ENCODE measurements at regions not wholly inside any gene's neighbourhood (a gene's known extent, or its start where the extent isn't known, plus 50 kb on each side); places are given as distances from the start of the nearest gene placed in this dataset.
"Not testable (repeated sequence)": the region's sequence is repeated elsewhere in the genome, so short reads cannot be mapped to it uniquely, and the experiment has no call there.

DNA sequence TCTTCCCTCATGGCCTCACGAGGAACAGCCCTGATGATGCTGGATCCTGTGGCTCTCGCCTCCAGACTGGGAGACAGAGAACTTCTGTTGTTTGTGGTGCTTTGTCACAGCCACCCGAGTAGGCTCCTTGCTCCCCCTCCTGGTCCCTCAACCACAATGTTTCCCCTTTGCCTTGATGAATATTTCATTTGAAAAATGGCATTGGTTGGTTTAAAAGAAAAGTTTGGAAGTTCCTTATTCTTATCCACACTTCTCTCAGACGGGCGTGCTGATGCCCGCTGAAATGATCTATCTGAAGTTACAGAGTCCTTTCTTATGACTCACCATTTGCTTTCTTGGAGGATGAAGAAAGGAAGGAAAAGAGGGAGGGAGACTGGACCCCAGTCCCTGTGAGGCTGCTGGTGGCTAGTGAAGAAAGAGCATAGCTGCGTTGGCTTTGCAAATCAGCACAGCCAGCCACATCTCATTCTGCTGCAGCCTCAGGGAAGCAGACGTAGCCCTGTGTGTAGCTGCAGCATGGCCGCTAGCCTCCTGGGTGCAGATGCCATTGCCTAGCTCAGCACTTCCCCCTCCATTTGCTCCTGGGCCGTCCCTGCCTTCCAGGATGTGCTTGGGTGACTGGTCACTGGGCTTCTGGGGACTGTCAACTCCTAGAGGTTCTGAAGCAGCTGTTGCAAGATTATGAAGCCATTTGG, 185.9 kb downstream of the ERCC6L2 start:
- DNase-seq: no peak

DNA sequence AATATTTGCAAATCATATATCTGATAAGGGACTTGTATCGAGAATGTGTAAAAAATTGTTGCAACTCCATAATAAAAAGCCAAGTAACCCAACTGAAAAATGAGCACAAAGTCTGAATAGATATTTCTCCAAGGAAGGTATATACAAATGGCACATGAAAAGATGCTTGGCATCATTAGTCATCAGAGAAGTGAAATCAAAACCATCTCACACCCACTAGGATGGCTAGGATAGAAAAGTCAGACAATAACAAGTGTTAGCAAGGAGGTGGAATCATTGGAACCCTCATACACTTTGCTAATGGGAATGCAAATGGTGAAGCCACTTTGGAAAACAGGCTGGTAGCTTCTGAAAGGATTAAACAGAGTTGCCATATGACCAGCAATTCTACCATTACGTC, 182.7 kb downstream of the ERCC6L2 start:
- no peak for DNase-seq

DNA sequence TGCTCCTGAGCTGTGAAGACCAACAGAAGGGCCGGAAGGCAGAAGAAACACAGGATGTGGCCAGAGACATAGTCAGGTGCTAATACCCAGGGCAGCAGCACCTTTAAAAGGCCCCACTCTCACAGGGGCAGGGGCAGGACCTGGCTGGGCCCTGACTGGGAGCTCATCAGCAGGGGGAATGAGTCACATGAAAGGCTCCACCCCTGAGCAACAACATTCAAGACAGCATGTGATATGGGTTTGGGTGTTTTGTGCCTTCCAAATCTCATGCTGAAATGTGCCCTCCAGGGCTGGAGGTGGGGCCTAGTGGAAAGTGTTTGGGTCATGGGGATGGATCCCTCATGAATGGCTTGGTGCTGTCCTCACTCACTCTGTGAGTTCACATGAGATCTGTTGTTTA, 181.7 kb downstream of the ERCC6L2 start:
- no peak for DNase-seq

DNA sequence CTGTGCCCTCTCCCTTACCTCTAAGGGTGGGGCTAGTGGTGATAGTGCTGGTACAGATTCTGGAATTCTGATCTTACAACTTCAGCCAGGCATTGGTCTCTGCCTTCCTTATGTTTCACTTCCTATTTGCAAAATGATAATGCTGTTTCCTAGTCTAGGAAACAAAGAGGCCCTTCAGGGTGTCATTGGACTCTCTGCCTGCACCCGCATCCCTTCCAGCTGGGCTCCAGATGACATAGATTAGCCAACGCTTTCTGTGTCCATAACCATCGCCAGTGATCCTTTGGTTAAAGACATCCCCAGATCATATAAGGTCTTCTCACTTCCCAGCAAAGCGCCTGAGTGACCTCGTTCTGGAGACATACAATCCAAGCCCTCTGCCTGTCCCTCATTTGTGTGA, 180.7 kb downstream of the ERCC6L2 start:
- no peak for DNase-seq

DNA sequence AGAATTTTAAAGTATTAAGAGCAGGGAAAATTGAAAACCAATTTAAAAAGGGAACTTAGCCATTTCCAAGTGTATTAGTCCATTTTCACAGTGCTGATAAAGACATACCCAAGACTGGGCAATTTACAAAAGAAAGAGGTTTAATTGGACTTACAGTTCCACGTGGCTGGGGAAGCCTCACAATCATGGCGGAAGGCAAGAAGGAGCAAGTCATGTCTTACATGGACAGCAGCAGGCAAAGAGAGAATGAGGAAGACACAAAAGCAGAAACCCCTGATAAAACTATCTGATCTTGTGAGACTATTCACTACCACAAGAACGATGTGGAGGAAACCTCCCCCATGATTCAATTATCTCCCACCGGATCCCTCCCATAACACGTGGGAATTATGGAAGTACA, 178.8 kb downstream of the ERCC6L2 start:
- DNase-seq: not testable (repeated sequence)

DNA sequence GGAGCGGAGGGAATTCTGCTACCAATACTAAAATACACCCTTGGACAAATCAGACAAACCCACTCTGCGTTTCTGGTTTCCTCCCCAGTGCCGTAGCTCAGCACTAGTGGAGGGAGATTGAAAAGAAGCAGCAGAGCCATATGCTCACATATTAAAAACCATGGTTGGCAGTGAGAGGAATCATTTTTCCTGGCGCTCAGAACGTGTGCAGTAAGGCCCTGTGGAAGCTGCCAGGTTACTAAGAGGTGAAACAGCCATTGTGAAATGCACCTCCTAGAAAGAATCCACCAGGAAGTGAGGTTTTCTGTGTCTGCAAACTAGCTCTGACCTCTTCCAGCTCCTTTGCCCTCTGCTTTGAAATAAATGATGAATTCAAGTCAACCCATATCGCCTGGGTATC, 177.2 kb downstream of the ERCC6L2 start:
- DNase-seq: no peak

DNA sequence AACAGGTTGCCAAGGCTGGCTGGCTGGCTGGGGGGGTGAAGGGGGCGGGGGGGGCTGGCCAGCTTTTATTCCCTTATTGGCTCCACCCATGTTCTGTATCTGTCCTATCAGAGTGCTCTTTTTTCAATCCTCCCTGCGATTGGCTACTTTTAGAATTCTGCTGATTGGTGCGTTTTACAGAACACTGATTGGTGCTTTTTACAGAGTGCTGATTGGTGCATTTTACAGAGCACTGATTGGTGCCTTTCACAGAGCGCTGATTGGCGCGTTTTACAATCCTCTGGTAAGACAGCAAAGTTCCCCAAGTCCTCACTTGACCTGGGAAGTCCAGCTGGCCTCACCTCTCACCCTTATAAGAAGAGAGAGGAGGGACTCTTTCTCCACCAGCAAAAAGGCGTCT, 175.9 kb downstream of the ERCC6L2 start:
- DNase-seq: no peak

DNA sequence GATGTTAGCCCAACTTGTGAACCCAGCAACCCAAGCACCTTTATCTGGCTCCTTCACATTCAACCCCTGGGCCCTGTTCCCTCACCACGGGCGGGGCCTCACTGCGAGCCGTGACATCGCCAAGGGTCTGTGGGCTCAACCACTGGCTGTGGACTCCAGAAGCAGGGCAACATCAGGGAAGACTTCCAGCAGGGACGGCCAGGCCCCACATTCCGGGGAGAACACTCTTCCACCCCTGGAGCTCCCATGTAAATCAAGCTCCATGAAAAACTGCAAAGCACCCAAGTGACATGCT, 175.3 kb downstream of the ERCC6L2 start:
- DNase-seq: no peak

DNA sequence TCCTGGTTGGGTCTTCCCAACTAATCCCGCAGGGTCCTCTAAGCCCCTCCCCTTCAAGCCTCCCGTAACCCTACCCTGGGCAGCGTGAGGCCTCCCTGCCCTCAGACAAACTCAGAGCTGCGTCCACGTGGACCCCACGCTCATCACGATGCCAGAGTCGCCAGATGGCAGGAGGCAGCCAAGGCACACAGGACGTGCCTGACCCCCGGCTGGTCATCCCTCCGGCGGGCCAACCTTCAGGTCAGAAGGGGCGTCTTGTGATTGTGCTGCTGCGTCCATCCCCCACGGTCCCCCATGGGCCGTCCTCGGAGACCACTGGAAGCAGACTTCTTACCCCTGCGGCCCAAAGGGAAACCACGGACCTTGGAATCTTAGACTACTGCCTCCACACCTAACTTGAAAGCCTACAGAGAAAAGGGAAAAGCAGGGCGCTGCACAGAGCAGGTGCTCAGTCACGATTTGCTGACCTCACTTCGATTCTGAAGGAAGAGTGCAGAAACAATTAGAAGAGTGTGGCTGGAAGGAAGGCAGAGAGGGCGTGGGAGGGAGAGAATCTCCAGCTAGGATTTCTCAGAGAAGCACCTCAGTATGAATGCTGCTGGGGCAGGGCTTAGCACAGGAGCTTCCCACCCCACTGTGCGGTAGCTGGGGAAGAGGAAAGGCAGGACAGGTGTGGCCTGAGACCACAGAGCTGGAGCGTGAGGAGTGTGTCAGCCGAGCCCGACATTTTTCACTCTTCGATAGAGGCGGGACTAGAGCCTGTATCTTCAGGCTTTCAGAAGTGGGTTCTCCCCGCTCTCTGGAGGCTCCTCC, 174.8 kb downstream of the ERCC6L2 start:
- no peak for DNase-seq

DNA sequence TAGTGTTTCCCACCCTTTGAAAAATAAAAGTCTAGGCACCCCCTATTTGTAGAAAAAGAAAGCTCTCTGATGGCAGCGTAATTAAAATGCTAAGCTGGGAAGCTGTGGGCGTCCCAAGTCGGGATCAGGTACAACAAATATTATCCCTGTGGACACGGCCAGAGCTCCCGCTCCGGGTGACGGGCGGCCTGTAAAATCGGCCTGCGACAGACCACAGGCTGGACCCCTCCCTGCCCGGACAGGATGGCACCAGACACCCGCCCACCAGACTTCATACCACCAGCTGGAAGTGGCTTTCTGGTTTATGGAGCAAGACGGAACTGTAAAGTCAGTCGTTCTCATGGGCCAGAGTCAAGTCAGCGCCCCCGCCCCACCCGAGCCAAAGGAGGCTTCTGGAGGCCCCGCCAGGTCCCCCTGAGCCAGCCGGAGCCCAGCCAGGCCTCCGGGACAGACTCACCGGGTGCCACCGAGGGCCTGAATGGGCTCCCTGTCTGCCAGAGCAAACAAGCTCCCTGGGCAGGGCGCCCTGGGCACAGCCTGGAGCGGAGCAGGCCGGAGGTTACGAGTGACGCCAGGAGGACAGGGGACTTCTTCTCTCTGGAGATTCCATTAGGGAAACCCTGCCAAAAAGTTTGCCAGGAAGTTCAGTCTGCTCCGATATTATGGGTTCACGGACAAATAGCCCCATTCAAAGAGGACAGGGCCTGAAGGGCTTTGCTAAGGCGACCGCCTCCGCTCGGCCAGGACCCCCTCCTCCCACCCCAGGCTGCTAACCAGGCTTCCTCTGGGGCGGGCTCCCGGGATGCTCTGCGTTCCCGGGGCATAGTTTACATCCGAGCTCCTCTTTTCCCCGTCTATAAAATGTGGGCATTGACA, 173.7 kb downstream of the ERCC6L2 start:
- no peak for DNase-seq

DNA sequence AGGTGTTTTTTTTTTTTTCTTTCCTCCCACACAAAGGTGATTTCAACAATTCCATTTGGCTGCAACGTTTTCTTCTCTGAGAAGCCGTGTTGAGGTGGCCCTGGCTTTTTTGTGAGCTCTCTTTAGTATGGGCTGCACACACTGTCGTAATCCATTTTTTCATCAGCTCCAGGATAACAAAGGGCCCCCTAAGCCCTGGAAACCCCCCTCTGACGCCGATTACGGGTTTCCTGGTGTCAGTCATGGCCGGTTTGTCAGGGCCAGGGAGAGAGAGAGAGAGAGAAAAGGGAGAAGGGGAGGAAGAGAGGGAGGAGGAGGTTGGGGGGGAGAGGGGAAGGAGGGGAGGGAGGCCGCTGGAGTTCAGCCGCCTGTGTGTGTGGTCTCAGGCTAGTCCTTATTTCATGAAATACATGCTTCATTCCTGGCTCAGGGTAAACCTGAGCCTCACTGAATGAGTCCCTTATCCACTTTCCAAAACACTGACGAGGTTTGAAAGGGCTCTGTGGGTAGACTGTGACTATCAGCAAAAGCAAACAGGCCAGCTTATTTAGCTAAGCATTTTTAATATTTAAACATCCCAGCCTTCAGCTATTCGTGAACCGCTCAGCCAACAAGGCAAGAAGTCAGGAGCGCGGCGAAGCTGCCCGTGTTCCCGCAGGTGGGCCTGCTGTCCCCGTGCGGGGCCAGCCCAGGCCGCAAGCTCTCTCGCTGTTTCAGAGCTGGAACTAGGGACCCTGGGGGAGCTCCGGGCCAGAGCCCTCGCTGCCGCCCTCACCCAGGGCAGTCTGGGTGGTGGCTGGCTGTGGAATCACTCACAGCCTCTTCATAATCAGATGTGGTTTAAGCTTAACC, 172.8 kb downstream of the ERCC6L2 start:
- DNase-seq: no peak

DNA sequence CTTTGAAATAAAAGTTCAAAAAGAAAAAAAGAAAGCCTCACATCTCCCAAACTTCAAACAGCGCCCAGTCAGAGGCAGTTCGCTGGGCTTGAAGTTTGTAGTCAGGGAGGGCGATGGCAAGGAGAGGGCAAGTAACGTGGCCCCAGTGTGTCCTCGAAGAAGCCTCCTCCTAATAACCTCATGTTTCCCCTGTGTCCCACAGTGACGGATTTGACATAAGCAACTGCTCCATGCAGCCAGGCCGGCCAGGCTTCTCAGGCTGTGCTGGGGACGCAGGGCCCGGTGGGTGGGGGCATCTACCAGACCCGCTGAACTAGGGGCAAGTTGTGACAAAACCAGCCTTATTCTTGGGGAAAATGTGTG, 172.2 kb downstream of the ERCC6L2 start:
- no peak for DNase-seq

DNA sequence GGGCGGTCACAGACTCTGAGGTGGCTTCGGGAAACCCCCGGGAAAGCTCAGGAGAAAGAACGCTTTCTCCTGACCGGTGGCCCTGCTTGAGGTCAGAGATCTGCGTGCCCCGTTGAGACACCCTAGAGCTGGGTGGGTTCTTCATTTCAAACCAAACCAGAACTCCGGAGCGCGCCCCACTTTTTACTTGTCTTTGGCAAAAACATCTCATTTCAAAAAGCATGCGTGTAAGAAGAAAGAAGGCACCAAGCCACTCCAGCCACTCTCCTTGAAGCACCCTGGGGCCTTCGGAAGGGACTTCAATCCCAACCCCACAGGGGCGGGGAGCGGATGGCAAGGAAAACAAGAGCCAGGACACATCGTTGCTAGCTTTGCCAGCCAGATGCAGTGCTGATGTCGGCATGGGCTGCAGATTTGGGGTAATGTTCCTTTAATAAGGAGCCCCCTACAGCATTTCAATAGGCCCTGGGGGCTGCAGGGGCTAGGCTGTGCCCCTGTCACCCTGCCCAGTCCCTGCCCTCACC, 171.7 kb downstream of the ERCC6L2 start:
- no peak for DNase-seq

DNA sequence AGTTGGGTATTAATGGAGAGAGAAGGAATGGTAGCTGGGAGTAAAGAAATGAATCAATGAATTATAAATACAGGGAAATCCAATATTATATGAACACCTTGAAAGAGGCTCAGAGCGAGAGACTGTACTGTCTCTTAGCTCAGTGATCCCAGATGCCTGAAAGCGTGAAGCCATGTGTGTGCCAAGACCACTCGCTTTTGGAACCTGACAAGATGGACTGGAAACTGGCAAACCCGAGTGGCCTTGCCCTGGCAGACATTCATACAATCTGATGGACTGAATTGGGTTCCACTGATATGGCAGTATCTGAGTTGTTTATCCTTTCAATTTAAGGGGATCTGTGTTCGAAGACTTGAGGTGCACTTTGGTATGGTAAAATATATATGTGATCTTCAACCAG, 170.3 kb downstream of the ERCC6L2 start:
- no peak for DNase-seq

DNA sequence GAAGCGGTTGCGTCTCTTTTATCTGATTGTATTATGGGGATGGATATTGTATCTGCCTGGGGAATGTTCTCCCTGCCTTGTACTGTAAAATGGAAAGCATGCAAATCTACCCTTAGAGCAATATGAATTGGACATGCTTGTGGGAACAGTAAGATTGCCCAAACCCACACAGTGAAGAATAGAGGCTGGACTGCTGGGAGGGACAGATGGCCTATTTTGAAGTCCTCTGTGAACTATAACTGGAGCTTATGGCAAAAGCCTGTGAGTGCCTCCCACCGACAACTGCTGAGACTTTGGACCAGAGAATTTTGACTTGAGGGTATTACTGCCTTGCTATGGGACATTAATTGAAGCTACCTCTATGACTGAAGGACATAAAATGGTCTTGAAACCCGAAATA, 168.9 kb downstream of the ERCC6L2 start:
- no peak for DNase-seq

DNA sequence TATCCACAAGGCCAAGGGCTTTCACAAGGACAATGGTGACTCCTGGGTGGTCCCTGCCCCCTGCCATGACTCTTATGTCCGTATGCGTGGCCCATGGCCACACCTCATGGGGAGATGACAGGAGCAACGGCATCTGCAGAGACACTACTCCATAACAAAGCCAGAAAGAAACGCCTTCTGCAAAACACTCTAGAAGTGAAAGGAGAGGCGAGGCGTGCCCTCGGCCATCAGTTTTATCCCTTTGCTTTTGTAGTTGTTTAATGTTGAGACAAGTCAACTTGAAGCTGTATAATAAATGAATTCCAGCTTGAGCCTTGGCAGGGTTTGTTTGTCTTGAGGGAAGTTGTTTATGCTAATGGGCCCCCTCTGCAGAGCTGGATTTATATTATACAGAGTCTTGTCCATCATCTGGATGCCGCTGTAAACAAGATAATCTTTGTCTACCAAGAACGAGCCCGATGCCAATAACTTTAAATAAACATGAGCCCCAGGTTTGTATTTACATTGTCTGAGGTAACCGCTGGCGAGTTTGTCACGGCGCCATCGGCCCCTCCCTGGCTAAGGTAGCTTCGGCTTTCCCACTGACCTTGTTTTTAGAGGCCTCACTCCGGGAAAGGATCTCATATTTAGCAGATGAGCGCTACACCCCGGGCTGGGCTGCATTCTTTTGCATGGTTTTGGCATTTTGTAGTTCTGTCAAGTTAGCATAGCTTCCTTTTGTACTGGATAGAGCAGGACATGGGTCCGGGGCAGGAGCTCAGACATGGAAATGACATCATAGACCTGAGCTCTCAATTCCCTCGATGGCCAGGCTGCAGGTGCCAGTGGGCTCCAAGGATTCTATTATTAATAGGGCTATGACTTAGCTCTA, 165.3 kb downstream of the ERCC6L2 start:
- DNase-seq: no peak

DNA sequence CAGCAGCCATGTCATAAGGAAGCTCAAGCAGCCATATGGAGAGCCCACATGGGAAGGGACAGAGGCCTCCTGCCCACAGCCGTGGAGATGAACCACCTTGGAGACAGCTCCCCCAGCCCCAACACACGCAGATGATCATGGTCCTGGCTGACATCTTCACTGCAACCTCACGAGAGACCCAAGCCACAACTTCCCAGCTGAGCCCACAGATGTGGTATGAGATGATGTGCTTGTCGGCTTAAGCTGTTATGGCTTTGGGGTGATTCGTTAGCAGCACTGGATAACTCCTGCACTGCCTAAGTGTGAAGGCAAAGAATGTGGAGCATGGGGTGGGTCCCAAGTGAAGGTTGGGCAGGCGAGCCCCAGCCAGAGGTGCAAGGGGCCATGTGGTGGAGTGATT, 163.4 kb downstream of the ERCC6L2 start:
- no peak for DNase-seq

DNA sequence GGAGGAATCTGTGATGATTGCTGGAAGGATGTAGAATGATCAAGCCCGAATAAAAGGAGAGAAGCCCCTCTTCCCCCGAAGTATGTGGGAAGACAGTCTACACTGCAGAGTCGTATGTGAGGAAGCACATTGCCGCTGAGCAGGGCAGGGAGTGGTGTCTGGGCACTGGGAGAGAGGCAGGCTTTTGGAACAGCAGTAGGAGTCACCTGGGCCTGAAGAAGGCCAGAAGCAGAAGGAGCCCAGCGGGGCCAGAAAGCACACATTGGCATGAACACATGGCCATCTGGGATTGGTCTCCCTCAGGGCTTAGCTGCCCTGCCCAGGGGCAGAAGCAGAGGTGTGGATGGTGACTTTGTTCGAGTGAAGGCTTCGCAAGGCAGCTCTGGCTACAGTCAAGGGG, 162.8 kb downstream of the ERCC6L2 start:
- no peak for DNase-seq

DNA sequence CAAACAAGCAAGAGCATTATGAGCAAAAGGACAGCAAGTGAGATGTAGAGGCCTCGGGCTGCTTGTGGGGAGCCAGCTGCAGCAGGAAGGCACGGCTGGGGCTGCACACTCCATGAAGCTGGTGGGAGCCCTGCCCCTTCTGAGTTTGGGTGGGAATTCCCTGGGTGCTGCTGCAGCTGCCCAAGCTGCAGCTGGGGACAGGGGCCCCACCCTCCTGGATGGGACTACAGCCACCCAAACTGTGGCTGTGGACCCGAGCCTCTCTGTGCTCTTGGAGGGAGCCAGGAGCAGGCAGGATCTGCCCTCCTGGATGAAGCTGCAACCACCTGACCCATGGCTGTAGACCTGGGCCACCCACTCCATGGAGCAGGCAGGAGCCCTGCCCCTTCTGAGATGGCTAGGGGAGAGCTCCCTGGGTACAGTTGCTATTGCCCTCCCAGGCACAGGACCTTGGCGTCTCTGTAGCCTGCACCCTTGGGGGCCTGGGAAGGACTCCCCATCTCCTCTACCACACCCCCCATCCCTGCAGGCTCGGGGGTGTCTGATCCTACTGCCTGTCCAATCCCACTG, 159.1 kb downstream of the ERCC6L2 start:
- DNase-seq: no peak

DNA sequence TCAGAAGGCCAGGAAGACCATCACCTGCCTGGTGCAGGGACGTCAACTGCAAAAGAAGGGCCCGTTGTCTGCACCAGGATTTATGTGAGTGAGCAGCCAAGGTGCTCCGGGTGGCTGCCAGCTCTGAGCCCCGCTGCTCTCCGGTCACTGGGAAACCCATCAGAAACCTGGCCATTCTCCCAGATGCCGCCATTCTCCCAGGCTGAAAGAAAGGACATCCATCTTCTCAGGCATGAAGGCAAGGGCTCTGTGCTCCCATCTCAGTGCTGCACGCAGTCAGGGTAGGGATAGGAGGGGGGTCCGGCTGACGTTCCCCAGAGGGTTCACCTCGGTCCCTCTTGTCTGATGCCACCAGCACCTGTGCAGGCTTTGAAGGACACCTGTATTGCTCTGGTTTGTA, 158.4 kb downstream of the ERCC6L2 start:
- no peak for DNase-seq

DNA sequence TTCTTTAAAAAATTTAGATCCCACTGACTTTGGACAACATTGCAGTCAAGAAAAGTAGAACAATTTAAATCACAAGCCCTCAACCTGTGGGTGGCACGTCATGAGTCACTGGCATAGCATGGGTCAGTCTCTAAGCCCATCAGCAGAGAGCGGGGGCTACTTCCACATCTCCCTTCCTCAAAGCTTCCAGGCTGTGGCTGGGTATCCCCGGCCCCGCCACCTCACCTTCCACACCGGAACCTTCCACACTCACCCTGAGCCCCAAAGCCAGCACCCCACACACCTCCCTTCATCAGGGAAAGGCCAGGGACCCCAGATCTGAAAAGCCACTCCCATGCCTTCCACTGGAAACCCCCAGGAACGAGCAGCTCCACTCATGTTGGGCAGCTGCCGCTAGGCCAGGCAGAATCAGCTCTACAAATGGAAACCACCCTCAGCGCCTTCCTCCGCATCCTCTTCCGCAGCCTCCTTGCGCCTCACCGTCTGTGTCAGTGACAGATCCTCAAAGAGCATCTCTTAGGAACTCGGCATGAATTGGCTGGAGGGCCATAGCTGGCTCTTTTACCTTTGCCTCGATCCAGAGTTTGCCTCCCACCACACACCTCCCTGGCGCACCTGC, 156.5 kb downstream of the ERCC6L2 start:
- DNase-seq: no peak

Data from NCI-H1105 (cell line).